ENCODE measurements at regions not wholly inside any gene's neighbourhood (a gene's known extent, or its start where the extent isn't known, plus 50 kb on each side); places are given as distances from the start of the nearest gene placed in this dataset.

DNA sequence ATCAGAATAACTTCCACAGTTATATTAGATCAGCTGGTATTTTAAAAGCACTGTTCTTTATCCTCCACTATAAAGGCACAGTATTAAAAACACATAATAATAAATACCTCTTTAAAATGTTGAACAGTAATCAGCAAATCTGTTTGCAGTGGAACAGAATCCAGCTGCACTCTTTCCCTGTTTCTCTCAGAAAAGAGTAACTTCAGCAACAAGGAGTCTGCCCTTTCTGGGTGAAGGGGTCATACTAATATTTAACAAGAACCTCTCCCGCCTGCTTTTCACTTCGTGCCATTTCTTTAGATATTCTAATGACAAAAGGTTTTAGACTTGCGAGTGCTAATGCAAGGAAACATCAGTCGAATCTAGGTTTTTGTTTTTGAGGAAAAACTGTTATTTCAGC lies 194.2 kb upstream of the FMN2 start:
- TF ChIP-seq, protein P1, sequence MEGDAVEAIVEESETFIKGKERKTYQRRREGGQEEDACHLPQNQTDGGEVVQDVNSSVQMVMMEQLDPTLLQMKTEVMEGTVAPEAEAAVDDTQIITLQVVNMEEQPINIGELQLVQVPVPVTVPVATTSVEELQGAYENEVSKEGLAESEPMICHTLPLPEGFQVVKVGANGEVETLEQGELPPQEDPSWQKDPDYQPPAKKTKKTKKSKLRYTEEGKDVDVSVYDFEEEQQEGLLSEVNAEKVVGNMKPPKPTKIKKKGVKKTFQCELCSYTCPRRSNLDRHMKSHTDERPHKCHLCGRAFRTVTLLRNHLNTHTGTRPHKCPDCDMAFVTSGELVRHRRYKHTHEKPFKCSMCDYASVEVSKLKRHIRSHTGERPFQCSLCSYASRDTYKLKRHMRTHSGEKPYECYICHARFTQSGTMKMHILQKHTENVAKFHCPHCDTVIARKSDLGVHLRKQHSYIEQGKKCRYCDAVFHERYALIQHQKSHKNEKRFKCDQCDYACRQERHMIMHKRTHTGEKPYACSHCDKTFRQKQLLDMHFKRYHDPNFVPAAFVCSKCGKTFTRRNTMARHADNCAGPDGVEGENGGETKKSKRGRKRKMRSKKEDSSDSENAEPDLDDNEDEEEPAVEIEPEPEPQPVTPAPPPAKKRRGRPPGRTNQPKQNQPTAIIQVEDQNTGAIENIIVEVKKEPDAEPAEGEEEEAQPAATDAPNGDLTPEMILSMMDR (IDR thresholded peaks at IDR 0.05 in 4 of 5, conservative IDR thresholded peaks at IDR 0.05 in 1 of 5): no peak
- TF ChIP-seq POLR2A (IDR thresholded peaks at IDR 0.05): no peak

Measured in gastrocnemius medialis (tissue), 4 donors.